Ishikawa (cell line): ENCODE measurements at regions not wholly inside any gene's neighbourhood (a gene's known extent, or its start where the extent isn't known, plus 50 kb on each side); places are given as distances from the start of the nearest gene placed in this dataset.

Experiments used
- CEBPB ChIP-seq: IDR thresholded peaks from 2 replicates; pipeline ENCODE4 v1.6.1; 2012
- CREB1 ChIP-seq: IDR thresholded peaks from 2 replicates; pipeline ENCODE4 v1.6.1; 2012; ENCODE audit warnings: low read depth
- EGR1 ChIP-seq: IDR thresholded peaks from 2 replicates; pipeline ENCODE4 v1.6.1; 2012
- EP300 ChIP-seq: IDR thresholded peaks from 2 replicates; pipeline ENCODE4 v1.6.1; 2012; ENCODE audit warnings: borderline replicate concordance
- FOXM1 ChIP-seq: IDR thresholded peaks from 2 replicates; pipeline ENCODE4 v1.6.1; 2012; ENCODE audit warnings: low read depth, borderline replicate concordance
- MAX ChIP-seq: IDR thresholded peaks from 2 replicates; pipeline ENCODE4 v1.6.1; 2012
- NFIC ChIP-seq: IDR thresholded peaks from 2 replicates; pipeline ENCODE4 v1.6.1; 2012
- RAD21 ChIP-seq: IDR thresholded peaks from 2 replicates; pipeline ENCODE4 v1.6.1; 2012; ENCODE audit warnings: low read depth
- REST ChIP-seq: IDR thresholded peaks from 2 replicates; pipeline ENCODE4 v1.6.1; 2012; ENCODE audit warnings: low read depth, mild to moderate bottlenecking
- TAF1 ChIP-seq: IDR thresholded peaks from 2 replicates; pipeline ENCODE4 v1.6.1; 2012; ENCODE audit warnings: low read depth, mild to moderate bottlenecking
- TCF12 ChIP-seq: IDR thresholded peaks from 2 replicates; pipeline ENCODE4 v1.6.1; 2012; ENCODE audit warnings: low read depth
- TEAD4 ChIP-seq: IDR thresholded peaks from 2 replicates; pipeline ENCODE4 v1.6.1; 2012
- USF1 ChIP-seq: IDR thresholded peaks from 2 replicates; pipeline ENCODE4 v1.6.1; 2012
- YY1 ChIP-seq: IDR thresholded peaks from 2 replicates; pipeline ENCODE4 v1.6.1; 2012; ENCODE audit warnings: low read depth
- ZBTB7A ChIP-seq: IDR thresholded peaks from 2 replicates; pipeline ENCODE4 v1.6.1; 2012; ENCODE audit warnings: low read depth

- no peak for TF ChIP-seq EGR1
- TF ChIP-seq CEBPB: no peak
- no peak for TF ChIP-seq TCF12
- TF ChIP-seq NFIC: no peak
- no peak for TF ChIP-seq ZBTB7A
- no peak for TF ChIP-seq TAF1
Observed at GRCh38 chr18:52000435-52000834, 339.6 kb upstream of the DCC start.

- no peak for TF ChIP-seq TCF12
- TF ChIP-seq EGR1: no peak
- TF ChIP-seq MAX: no peak
- TF ChIP-seq EP300: no peak
- TF ChIP-seq RAD21: no peak
- no peak for TF ChIP-seq TAF1
- no peak for TF ChIP-seq NFIC
- no peak for TF ChIP-seq TEAD4
- TF ChIP-seq ZBTB7A: no peak
- no peak for TF ChIP-seq CREB1
- no peak for TF ChIP-seq CEBPB
- TF ChIP-seq USF1: no peak
- TF ChIP-seq YY1: no peak
- no peak for TF ChIP-seq FOXM1
Observed at GRCh38 chr18:52001106-52001505, 338.9 kb upstream of the DCC start.

- TF ChIP-seq YY1 (no peak), CEBPB (no peak), USF1 (no peak), EP300 (no peak), RAD21 (no peak), CREB1 (no peak), NFIC (no peak), TEAD4 (no peak), ZBTB7A (no peak), REST (no peak)
Observed at GRCh38 chr18:52002600-52002999, 337.4 kb upstream of the DCC start.

- TF ChIP-seq ZBTB7A: no peak
- TF ChIP-seq EGR1: no peak
- TF ChIP-seq REST: no peak
- no peak for TF ChIP-seq TCF12
- TF ChIP-seq NFIC: no peak
- no peak for TF ChIP-seq TEAD4
- TF ChIP-seq RAD21: no peak
- TF ChIP-seq FOXM1: no peak
- TF ChIP-seq CREB1: no peak
Observed at GRCh38 chr18:52007105-52007504, 332.9 kb upstream of the DCC start.

- TF ChIP-seq NFIC (no peak), CEBPB (no peak), RAD21 (no peak)
Observed at GRCh38 chr18:52008330-52008729, 331.7 kb upstream of the DCC start.

GRCh38 chr18:52008736-52009135 is 331.3 kb upstream of the DCC start:
- TF ChIP-seq YY1 (no peak), TAF1 (no peak), REST (no peak), USF1 (no peak), CEBPB (no peak), TEAD4 (no peak), RAD21 (no peak), FOXM1 (no peak), CREB1 (no peak), TCF12 (no peak), EP300 (no peak), NFIC (no peak), MAX (no peak), EGR1 (no peak), ZBTB7A (no peak)
